HUES48 (cell line): ENCODE measurements at regions not wholly inside any gene's neighbourhood (a gene's known extent, or its start where the extent isn't known, plus 50 kb on each side); places are given as distances from the start of the nearest gene placed in this dataset.
"Not testable (repeated sequence)": the region's sequence is repeated elsewhere in the genome, so short reads cannot be mapped to it uniquely, and the experiment has no call there.

Source experiments
- H3K27ac ChIP-seq: one replicate; pipeline ENCODE4 v1.7.0; 2013; ENCODE audit warnings: low read depth, low read length, inconsistent platforms
- H3K27me3 ChIP-seq: 2 replicates; pipeline ENCODE4 v1.6.1; 2013; ENCODE audit warnings: mild to moderate bottlenecking, low read length; ENCODE audit not compliant: control insufficient read depth, insufficient read depth
- H3K36me3 ChIP-seq: 2 replicates; pipeline ENCODE4 v1.6.1; 2013; ENCODE audit warnings: low read length; ENCODE audit not compliant: control insufficient read depth, insufficient read depth
- H3K4me1 ChIP-seq: 2 replicates; pipeline ENCODE4 v1.6.1; 2013; ENCODE audit warnings: mild to moderate bottlenecking, low read length; ENCODE audit not compliant: control insufficient read depth, insufficient read depth
- H3K4me3 ChIP-seq: 2 replicates; pipeline ENCODE4 v1.5.1; 2013; ENCODE audit warnings: mild to moderate bottlenecking, low read depth, low read length
- H3K9ac ChIP-seq: 2 replicates; pipeline ENCODE4 v1.6.1; 2013; ENCODE audit warnings: mild to moderate bottlenecking, low read depth, low read length, moderate library complexity
- H3K9me3 ChIP-seq: 2 replicates; pipeline ENCODE4 v1.6.1; 2013; ENCODE audit warnings: low read length; ENCODE audit not compliant: control insufficient read depth, insufficient read depth

GRCh38 chr1:164137273-164137925, 421.6 kb upstream of the PBX1 start:
- H3K36me3 ChIP-seq = no peaks in the 10 kb centered on the region
- no peaks in the 10 kb centered on the region for H3K9me3 ChIP-seq
- no peaks in the 10 kb centered on the region for H3K27me3 ChIP-seq
- no peak overlapping the region for H3K27ac ChIP-seq
- H3K4me3 ChIP-seq = no peak overlapping the region
- H3K4me1 ChIP-seq = no peaks in the 10 kb centered on the region
- H3K9ac ChIP-seq = no peak overlapping the region

GRCh38 chr1:164141797-164142196, 417.2 kb upstream of the PBX1 start:
- Histone ChIP-seq H3K4me1 (no peaks in the 10 kb centered on the region), H3K36me3 (no peaks in the 10 kb centered on the region), H3K9me3 (no peaks in the 10 kb centered on the region), H3K27me3 (no peaks in the 10 kb centered on the region), H3K9ac (no peak overlapping the region), H3K27ac (no peak overlapping the region), H3K4me3 (no peak overlapping the region)

- H3K9ac ChIP-seq = no peak overlapping the region
- H3K4me3 ChIP-seq = no peak overlapping the region
- H3K27me3 ChIP-seq = no peaks in the 10 kb centered on the region
- H3K27ac ChIP-seq = no peak overlapping the region
- no peaks in the 10 kb centered on the region for H3K4me1 ChIP-seq
- no peaks in the 10 kb centered on the region for H3K9me3 ChIP-seq
- no peaks in the 10 kb centered on the region for H3K36me3 ChIP-seq
Observed at GRCh38 chr1:164154622-164155021, 404.4 kb upstream of the PBX1 start.

- Histone ChIP-seq H3K4me3 (no peak overlapping the region), H3K9me3 (no peaks in the 10 kb centered on the region), H3K9ac (no peak overlapping the region), H3K27me3 (no peaks in the 10 kb centered on the region), H3K27ac (no peak overlapping the region), H3K4me1 (no peaks in the 10 kb centered on the region), H3K36me3 (no peaks in the 10 kb centered on the region)
Observed at GRCh38 chr1:164155347-164155746, 403.6 kb upstream of the PBX1 start.

DNA sequence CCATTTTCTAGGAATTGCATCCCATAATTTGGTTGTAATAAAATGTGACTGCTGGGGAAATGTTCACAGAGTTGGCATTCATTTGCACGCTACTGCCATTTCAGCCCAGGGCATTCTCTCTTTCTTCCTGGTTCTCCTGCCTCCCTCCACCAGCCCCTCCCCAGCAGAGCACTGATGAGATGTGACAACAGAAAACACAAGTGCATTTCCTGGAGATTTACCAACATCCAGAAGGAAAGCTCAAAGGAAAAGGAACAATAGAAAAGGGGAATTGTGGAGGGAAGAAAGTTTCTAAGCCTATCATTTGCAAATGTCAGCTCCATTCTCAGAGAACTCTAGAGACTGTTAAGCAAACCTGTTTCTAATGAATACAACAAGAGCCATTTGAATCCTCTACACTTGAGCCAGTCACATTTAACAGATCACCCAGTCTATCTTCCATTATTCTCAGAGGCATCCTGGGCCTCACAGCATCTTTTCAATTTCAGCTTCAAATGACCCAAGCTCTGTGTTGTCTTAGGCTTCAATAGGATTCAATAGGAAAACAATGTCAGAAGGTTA, 395.6 kb upstream of the PBX1 start:
- peaks cover 15% of the 10 kb centered on the region for H3K4me1 ChIP-seq
- no peak overlapping the region for H3K27ac ChIP-seq
- H3K27me3 ChIP-seq = no peaks in the 10 kb centered on the region
- H3K36me3 ChIP-seq = no peaks in the 10 kb centered on the region
- no peaks in the 10 kb centered on the region for H3K9me3 ChIP-seq
- H3K9ac ChIP-seq = no peak overlapping the region
- no peak overlapping the region for H3K4me3 ChIP-seq

DNA sequence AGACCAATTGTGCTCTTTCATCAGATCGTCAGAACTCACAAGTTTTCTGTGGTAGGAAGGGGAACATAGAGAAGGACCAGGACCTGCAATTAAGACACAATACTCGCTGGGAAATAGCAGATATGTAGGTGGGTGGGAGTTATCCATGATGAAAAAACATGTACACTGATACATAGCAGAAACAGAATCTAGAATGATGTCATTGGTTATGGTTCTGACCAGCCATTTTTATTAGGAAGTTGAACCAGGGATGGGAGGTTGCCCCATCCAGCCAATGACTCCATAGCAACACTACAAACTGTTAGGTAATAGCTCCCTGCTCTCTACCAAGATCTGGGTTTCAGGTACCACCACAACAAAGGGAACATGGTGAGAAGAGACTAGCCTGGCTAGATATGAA, 393.5 kb upstream of the PBX1 start:
- no peak overlapping the region for H3K9ac ChIP-seq
- H3K4me3 ChIP-seq = no peak overlapping the region
- no peaks in the 10 kb centered on the region for H3K9me3 ChIP-seq
- H3K36me3 ChIP-seq = no peaks in the 10 kb centered on the region
- no peaks in the 10 kb centered on the region for H3K27me3 ChIP-seq
- H3K27ac ChIP-seq = no peak overlapping the region
- H3K4me1 ChIP-seq = peaks cover 15% of the 10 kb centered on the region

DNA sequence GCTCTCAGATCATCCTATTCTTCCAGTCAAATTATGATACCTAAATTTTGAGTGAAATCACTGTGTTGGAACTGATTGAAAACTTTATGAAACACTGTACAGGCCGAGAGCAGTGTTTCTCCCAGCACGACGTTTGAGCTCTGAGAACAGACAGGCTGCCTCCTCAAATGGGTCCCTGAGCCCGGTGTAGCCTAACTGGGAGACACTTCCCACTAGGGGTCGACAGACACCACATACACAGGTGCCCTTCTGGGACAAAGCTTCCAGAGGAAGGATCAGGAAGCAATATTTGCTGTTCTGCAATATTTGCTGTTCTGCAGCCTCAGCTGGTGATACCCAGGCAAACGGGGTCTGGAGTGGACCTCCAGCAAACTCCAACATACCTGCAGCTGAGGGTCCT, 392.5 kb upstream of the PBX1 start:
- not testable (repeated sequence) for H3K9ac ChIP-seq, H3K27ac ChIP-seq, H3K27me3 ChIP-seq, H3K9me3 ChIP-seq, H3K36me3 ChIP-seq, H3K4me3 ChIP-seq
- peaks cover 15% of the 10 kb centered on the region for H3K4me1 ChIP-seq

- no peaks in the 10 kb centered on the region for H3K9me3 ChIP-seq
- H3K4me3 ChIP-seq = no peak overlapping the region
- no peak overlapping the region for H3K27ac ChIP-seq
- H3K36me3 ChIP-seq = no peaks in the 10 kb centered on the region
- H3K4me1 ChIP-seq = peaks cover 7% of the 10 kb centered on the region; the same call in 1 of the 2 replicates
- no peak overlapping the region for H3K9ac ChIP-seq
- H3K27me3 ChIP-seq = no peaks in the 10 kb centered on the region
Observed at GRCh38 chr1:164177118-164177517, 381.9 kb upstream of the PBX1 start.

- Histone ChIP-seq H3K27ac (no peak overlapping the region), H3K4me1 (no peaks in the 10 kb centered on the region), H3K36me3 (no peaks in the 10 kb centered on the region), H3K9ac (no peak overlapping the region), H3K9me3 (no peaks in the 10 kb centered on the region), H3K4me3 (no peak overlapping the region), H3K27me3 (no peaks in the 10 kb centered on the region)
Observed at GRCh38 chr1:164180824-164181223, 378.2 kb upstream of the PBX1 start.

DNA sequence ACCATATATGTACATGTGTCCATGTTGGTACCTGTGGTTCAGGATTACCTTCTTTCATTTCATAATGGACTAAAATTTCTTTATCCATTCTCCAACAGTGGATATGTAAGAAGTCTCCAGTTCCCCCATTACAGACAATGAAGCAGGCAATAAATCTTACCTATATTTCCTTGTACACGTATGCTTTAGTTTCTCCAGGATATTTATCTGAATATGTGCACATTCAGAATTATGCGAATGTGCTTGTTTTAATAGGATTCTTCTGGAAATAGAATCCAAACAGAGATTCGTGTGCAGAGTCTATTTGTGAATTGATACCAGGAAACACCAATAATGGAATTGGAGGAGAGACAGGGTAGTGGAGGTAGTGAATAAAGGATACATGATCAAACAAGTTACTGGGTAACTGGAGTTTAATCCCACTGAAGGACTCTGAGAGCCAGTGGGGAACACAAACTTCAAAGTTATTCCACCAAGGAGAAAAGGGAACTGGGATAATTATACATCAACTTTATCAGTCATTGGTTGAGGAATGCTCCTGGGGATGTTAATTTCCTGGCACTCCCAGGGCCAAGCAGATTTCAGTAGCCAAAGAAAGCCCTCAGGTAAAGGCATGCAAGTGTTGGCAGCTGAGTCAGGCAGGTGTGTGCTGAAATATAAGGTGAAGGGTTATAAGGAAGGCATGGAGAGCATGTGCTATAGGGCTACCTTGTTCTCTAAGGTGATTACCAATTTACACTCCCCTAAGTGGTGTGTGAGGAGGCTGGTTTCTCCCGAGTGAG, 374.9 kb upstream of the PBX1 start:
- no peaks in the 10 kb centered on the region for H3K9me3 ChIP-seq
- H3K4me3 ChIP-seq = no peak overlapping the region
- no peaks in the 10 kb centered on the region for H3K27me3 ChIP-seq
- no peaks in the 10 kb centered on the region for H3K36me3 ChIP-seq
- no peak overlapping the region for H3K27ac ChIP-seq
- no peak overlapping the region for H3K9ac ChIP-seq
- no peaks in the 10 kb centered on the region for H3K4me1 ChIP-seq

DNA sequence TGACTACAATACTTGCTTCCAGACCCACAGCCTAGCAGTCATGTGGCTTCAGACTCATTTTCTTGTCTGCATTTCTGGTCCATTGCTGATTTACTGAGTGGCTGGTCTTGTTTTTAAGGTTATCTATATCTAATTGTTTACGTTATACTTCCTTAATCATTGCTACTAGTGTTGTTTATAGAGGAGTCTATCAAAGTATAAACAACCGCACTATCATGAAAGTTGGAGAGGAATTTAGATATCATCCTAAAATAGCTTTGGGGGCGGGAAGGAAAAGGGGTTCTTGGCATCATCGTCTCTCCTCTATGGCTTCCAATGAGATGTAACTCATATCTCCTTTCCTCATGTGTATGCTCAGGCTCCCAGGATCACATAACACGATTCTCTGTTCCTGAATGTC, 372.1 kb upstream of the PBX1 start:
- Histone ChIP-seq H3K27ac (no peak overlapping the region), H3K9ac (no peak overlapping the region), H3K4me1 (no peaks in the 10 kb centered on the region)

More for the DNA sequence above, 372.1 kb upstream of the PBX1 start:
- H3K36me3 ChIP-seq = no peaks in the 10 kb centered on the region
- no peaks in the 10 kb centered on the region for H3K27me3 ChIP-seq
- no peaks in the 10 kb centered on the region for H3K9me3 ChIP-seq
- H3K4me3 ChIP-seq = no peak overlapping the region
